Central memory CD8-positive, alpha-beta T cell (primary cell): ENCODE measurements at regions not wholly inside any gene's neighbourhood (a gene's known extent, or its start where the extent isn't known, plus 50 kb on each side); places are given as distances from the start of the nearest gene placed in this dataset.
A peak's percentile ranks its signal among the peaks of the same experiment; 100 is the strongest.

Source experiments
- ATAC-seq: fragments of 150-1000 bp; cut with Tn5 transposase; replicated peaks from 2 replicates; pipeline ENCODE4 v1.10.0; 2022; ENCODE audit warnings: mild to moderate bottlenecking, moderate FRiP score, moderate number of reproducible peaks; ENCODE audit not compliant: poor library complexity, severe bottlenecking; ENCODE audit errors: extremely low read depth
- DNase-seq, 2 donors: peaks; one replicate each; pipeline ENCODE4 v3.0.0; 2021; ENCODE audit warnings: low spot score in 2 of 2
- H3K27ac Mint-ChIP-seq: one replicate; pipeline ENCODE4 v1.8.0; 2022; ENCODE audit warnings: low read depth, mild to moderate bottlenecking, moderate library complexity, mixed read lengths
- H3K27me3 Mint-ChIP-seq: one replicate; pipeline ENCODE4 v1.8.0; 2022; ENCODE audit warnings: mixed read lengths
- H3K36me3 Mint-ChIP-seq: one replicate; pipeline ENCODE4 v1.8.0; 2022; ENCODE audit warnings: mild to moderate bottlenecking, moderate library complexity, mixed read lengths; ENCODE audit not compliant: insufficient read depth
- H3K4me1 Mint-ChIP-seq: one replicate; pipeline ENCODE4 v1.8.0; 2022; ENCODE audit warnings: mixed read lengths
- H3K4me3 Mint-ChIP-seq: one replicate; pipeline ENCODE4 v1.8.0; 2022; ENCODE audit warnings: mild to moderate bottlenecking, moderate library complexity, mixed read lengths
- H3K9me3 Mint-ChIP-seq: one replicate; pipeline ENCODE4 v1.8.0; 2022; ENCODE audit warnings: mixed read lengths

- H3K9me3 Mint-ChIP-seq, result no peaks in the 10 kb centered on the region
- peaks cover 7% of the 10 kb centered on the region for H3K4me1 Mint-ChIP-seq
- no peak overlapping the region for H3K27ac Mint-ChIP-seq
- ATAC-seq, result no peak
- no peak for DNase-seq
- H3K27me3 Mint-ChIP-seq, result no peaks in the 10 kb centered on the region
- H3K36me3 Mint-ChIP-seq, result no peaks in the 10 kb centered on the region
- peak overlapping the region; percentile 58 for H3K4me3 Mint-ChIP-seq
Measured at GRCh38 chr18:78731016-78731397, 248.6 kb upstream of the SALL3 start.

DNA sequence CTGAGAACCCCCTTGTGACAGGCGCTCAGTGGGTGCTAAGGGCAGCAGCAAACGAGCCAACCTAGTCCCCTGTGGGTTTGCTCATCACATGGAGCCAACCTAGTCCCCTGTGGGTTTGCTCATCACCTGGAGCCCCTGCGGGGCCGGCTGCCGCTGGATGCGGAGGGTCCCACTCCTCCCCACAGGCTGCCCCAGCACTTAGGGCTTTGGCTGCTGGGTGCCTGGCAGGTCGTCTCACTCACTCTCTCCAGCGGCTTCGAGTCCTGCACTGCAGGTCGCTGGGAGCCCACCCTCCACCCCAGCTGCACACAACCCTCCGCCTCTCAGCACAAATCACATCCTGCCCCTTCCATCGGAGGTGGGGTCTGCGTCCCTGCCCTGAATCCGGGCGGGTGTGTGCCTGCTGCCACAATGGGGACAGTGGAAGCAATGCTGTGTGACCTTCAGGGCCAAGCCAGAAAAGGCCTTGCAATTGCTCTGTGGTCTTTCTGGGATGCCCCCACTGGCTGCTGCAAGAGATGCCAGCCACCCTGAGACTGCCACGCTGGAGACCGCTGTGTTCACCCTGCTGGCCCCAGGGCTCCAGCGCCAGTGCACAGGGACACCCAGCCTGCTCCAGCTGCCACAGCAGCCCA is 248.1 kb upstream of the SALL3 start:
- H3K9me3 Mint-ChIP-seq, result no peaks in the 10 kb centered on the region
- H3K4me1 Mint-ChIP-seq, result peaks cover 7% of the 10 kb centered on the region
- no peaks in the 10 kb centered on the region for H3K36me3 Mint-ChIP-seq
- no peak for ATAC-seq
- H3K4me3 Mint-ChIP-seq, result no peak overlapping the region
- H3K27ac Mint-ChIP-seq, result no peak overlapping the region
- DNase-seq, result no peak
- no peaks in the 10 kb centered on the region for H3K27me3 Mint-ChIP-seq

- DNase-seq, result no peak
- H3K36me3 Mint-ChIP-seq, result no peaks in the 10 kb centered on the region
- no peak overlapping the region for H3K27ac Mint-ChIP-seq
- peaks cover 7% of the 10 kb centered on the region for H3K4me1 Mint-ChIP-seq
- ATAC-seq, result no peak
- H3K27me3 Mint-ChIP-seq, result no peaks in the 10 kb centered on the region
- no peaks in the 10 kb centered on the region for H3K9me3 Mint-ChIP-seq
- H3K4me3 Mint-ChIP-seq, result no peak overlapping the region
Measured at GRCh38 chr18:78732273-78733210, 247.1 kb upstream of the SALL3 start.

- Mint-ChIP-seq H3K4me1 (peaks cover 7% of the 10 kb centered on the region), H3K4me3 (no peak overlapping the region), H3K27ac (no peak overlapping the region), H3K36me3 (no peaks in the 10 kb centered on the region), H3K9me3 (no peaks in the 10 kb centered on the region), H3K27me3 (no peaks in the 10 kb centered on the region)
- DNase-seq, result no peak
- ATAC-seq, result no peak
Measured at GRCh38 chr18:78733762-78734613, 245.6 kb upstream of the SALL3 start.

GRCh38 chr18:78734614-78734945 is 245.0 kb upstream of the SALL3 start:
- H3K27me3 Mint-ChIP-seq, result no peaks in the 10 kb centered on the region

GRCh38 chr18:78735131-78736014 is 244.2 kb upstream of the SALL3 start:
- Mint-ChIP-seq H3K27ac (no peak overlapping the region), H3K27me3 (no peaks in the 10 kb centered on the region), H3K36me3 (no peaks in the 10 kb centered on the region), H3K4me1 (peaks cover 5% of the 10 kb centered on the region), H3K9me3 (no peaks in the 10 kb centered on the region), H3K4me3 (no peak overlapping the region)
- ATAC-seq (no peak), DNase-seq (no peak)

More at GRCh38 chr18:78734614-78734945, 245.0 kb upstream of the SALL3 start:
- H3K36me3 Mint-ChIP-seq, result no peaks in the 10 kb centered on the region
- no peak for DNase-seq
- H3K27ac Mint-ChIP-seq, result no peak overlapping the region
- no peak for ATAC-seq
- peaks cover 7% of the 10 kb centered on the region for H3K4me1 Mint-ChIP-seq
- H3K9me3 Mint-ChIP-seq, result no peaks in the 10 kb centered on the region
- no peak overlapping the region for H3K4me3 Mint-ChIP-seq

DNA sequence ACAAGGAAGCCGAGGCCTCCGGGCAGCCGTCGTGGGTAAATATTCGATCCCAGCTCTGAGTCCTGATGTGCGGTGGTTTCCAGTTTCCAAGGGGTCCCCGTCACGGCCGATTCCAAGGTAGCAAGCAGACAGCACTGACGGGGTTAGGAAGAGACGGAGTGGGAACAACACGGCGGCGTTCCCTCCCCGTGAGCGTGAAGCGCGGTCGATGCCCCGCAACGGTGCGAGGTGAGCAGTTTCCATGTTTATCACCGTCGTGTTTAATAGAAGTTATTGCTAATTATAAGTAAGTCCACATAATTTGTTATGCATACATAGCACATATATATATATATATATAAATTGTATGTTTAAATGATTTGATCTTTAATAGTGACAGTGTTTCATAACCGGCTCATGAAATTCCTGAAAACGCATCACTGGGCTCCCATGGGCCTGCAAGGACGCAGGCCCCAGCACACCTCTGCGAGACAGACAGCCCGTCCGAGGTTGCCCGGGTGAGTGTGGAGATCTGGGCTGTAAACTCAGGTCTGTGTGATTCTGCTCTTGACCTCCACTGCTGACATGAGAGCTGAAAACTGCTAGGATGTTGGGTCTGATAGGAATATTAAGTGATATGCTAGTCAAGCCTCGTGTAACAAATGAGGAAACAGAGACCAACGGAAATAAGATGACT is 243.5 kb upstream of the SALL3 start:
- Mint-ChIP-seq H3K4me1 (no peaks in the 10 kb centered on the region), H3K4me3 (no peak overlapping the region), H3K27ac (no peak overlapping the region)

DNA sequence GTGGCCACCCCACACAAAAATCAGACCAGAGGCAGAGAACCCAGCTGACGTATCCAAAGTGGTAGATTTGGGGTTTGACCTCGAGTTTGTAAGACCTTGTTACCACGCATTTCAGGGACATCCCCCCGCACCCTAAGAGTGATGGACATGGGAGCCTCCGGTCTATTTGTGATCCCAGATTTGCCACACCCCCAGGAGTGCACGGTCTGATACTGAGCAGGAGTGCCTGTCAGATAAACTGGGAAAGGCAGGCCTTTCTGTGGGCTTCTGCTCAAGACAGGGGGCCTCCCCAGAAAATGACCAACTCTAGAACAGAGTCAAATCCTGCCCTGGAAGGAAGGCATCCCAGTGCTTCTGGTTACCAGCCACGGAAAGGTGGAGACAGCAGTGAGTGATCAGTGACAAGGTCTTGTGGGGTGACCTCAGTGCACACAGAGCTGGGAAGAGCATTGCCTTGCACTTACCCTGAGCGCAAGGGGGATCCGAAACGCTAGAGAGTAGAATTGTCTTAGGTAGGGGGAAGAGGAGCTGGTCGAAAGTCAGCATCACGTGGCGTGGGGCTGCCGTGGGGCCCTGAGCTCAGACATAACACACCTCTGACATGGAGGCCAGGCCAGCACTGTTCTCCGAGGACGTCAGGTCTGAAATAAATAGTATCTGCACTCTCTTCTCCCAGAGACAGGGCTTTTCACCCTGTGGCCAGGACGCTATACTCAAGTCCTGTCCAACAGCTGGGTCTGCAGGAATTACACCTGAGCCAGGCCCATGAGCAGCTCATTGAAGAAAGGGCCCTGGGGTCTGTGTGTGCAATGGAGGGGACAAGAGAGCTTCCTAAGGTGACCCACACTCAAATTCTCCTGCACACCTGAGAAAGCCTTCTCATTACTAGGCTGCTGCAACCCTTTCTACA is 242.4 kb upstream of the SALL3 start:
- Mint-ChIP-seq H3K4me3 (no peak overlapping the region), H3K27ac (no peak overlapping the region), H3K4me1 (no peaks in the 10 kb centered on the region), H3K27me3 (peaks cover 3% of the 10 kb centered on the region), H3K9me3 (no peaks in the 10 kb centered on the region), H3K36me3 (no peaks in the 10 kb centered on the region)
- DNase-seq (no peak), ATAC-seq (no peak)

More for the DNA sequence above, 243.5 kb upstream of the SALL3 start:
- Mint-ChIP-seq H3K27me3 (no peaks in the 10 kb centered on the region), H3K36me3 (no peaks in the 10 kb centered on the region), H3K9me3 (no peaks in the 10 kb centered on the region)
- ATAC-seq (no peak), DNase-seq (no peak)

DNA sequence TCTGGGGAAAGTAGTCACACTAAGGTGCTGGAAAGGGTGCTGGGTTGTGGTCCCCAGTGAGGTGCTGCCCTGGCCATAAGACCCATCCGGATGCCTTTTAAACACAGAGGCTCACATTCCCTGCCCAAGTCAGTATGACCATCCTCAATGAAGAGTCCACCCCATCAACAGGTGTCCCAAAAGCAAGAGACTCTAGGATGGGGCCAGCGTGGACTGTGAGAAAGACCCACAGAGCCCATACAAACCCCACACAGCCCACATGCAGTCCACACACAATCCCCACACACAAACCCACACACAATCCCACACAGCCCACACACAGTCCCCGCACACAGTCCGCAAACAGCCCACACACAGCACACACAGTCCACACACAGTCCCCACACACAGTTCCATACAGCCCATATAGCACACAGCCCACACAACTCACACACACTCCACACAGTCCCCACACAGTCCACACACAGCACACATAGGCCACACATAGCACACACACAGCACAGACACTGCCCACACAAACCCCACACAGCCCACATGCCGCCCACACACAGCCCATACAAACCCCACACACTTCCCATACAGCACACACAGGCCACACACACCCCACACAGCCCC is 241.4 kb upstream of the SALL3 start:
- H3K27ac Mint-ChIP-seq, result peak overlapping the region; percentile 58

GRCh38 chr18:78739115-78739514 is 240.5 kb upstream of the SALL3 start:
- H3K4me3 Mint-ChIP-seq, result no peak overlapping the region
- H3K9me3 Mint-ChIP-seq, result no peaks in the 10 kb centered on the region
- H3K4me1 Mint-ChIP-seq, result no peaks in the 10 kb centered on the region
- DNase-seq (no peak), ATAC-seq (no peak)
- peak overlapping the region; percentile 58 for H3K27ac Mint-ChIP-seq
- no peaks in the 10 kb centered on the region for H3K36me3 Mint-ChIP-seq
- H3K27me3 Mint-ChIP-seq, result peaks cover 20% of the 10 kb centered on the region

More for the DNA sequence above, 241.4 kb upstream of the SALL3 start:
- Mint-ChIP-seq H3K27me3 (peaks cover 12% of the 10 kb centered on the region), H3K9me3 (no peaks in the 10 kb centered on the region), H3K4me3 (no peak overlapping the region), H3K36me3 (no peaks in the 10 kb centered on the region), H3K4me1 (no peaks in the 10 kb centered on the region)
- no peak for ATAC-seq
- DNase-seq, result no peak
